ENCODE measurements at regions not wholly inside any gene's neighbourhood (a gene's known extent, or its start where the extent isn't known, plus 50 kb on each side); places are given as distances from the start of the nearest gene placed in this dataset.

DNA sequence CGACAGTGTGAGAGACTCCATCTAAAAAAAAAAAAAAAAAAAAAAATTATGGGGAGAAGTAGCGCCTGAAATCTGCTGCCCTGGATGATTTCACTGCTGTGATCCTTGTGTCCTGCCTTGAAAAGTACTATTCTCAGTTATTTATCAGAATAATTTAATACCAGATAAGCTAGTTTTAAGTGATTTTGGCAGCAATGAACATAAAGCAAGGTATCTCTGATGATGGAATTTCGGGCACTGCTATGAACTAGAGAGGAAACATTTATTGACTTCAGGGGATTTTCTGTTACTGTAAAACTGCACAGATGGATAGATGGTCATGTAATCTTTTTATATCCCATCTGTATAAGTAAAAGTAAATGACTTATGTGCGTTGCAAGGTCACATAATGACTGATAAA, 619.1 kb upstream of the ANKRD30A start:
- TF ChIP-seq, protein P1, sequence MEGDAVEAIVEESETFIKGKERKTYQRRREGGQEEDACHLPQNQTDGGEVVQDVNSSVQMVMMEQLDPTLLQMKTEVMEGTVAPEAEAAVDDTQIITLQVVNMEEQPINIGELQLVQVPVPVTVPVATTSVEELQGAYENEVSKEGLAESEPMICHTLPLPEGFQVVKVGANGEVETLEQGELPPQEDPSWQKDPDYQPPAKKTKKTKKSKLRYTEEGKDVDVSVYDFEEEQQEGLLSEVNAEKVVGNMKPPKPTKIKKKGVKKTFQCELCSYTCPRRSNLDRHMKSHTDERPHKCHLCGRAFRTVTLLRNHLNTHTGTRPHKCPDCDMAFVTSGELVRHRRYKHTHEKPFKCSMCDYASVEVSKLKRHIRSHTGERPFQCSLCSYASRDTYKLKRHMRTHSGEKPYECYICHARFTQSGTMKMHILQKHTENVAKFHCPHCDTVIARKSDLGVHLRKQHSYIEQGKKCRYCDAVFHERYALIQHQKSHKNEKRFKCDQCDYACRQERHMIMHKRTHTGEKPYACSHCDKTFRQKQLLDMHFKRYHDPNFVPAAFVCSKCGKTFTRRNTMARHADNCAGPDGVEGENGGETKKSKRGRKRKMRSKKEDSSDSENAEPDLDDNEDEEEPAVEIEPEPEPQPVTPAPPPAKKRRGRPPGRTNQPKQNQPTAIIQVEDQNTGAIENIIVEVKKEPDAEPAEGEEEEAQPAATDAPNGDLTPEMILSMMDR (IDR thresholded peaks at IDR 0.05): no peak
- TF ChIP-seq POLR2A (IDR thresholded peaks at IDR 0.05): no peak
